MCF 10A (cell line): ENCODE measurements at regions not wholly inside any gene's neighbourhood (a gene's known extent, or its start where the extent isn't known, plus 50 kb on each side); places are given as distances from the start of the nearest gene placed in this dataset.

Experiments used
- BruUV-seq: library from RNA; stranded (reverse); fragments of 400-500 nt; replicated peaks from 2 replicates; lab custom pipeline; 2021; lab: Mats Ljungman, UMichigan
- CTCF ChIA-PET: fragments of 300-600 bp; sonication (Branson Sonifier 250); formaldehyde crosslinking; extraction: SDS; loops from one replicate; lab custom pipeline; 2021; ENCODE audit warnings: antibody characterized with exemption, inconsistent platforms; lab: Yijun Ruan, JAX
- POLR2A ChIA-PET: fragments of 300-600, 350-650 bp; sonication (Branson Sonifier 250); formaldehyde crosslinking; extraction: SDS; loops from one replicate; lab custom pipeline; 2020; ENCODE audit warnings: antibody characterized with exemption, inconsistent platforms; lab: Yijun Ruan, JAX
- DNase-seq: peaks from one replicate; pipeline ENCODE4 v3.0.0-alpha.2; 2018; ENCODE audit not compliant: unreplicated experiment
- H3K27ac Mint-ChIP-seq: one replicate; pipeline ENCODE4 v1.8.0; 2022; ENCODE audit warnings: mild to moderate bottlenecking, low read depth, mixed read lengths; ENCODE audit not compliant: unreplicated experiment
- H3K27me3 Mint-ChIP-seq: one replicate; pipeline ENCODE4 v1.8.0; 2022; ENCODE audit warnings: mixed read lengths; ENCODE audit not compliant: insufficient read depth, unreplicated experiment
- H3K36me3 Mint-ChIP-seq: one replicate; pipeline ENCODE4 v1.8.0; 2022; ENCODE audit warnings: mild to moderate bottlenecking, moderate library complexity, mixed read lengths; ENCODE audit not compliant: insufficient read depth, unreplicated experiment
- H3K4me1 Mint-ChIP-seq: one replicate; pipeline ENCODE4 v1.8.0; 2022; ENCODE audit warnings: mixed read lengths; ENCODE audit not compliant: insufficient read depth, unreplicated experiment
- H3K4me3 Mint-ChIP-seq: one replicate; pipeline ENCODE4 v1.8.0; 2022; ENCODE audit warnings: mild to moderate bottlenecking, moderate library complexity, mixed read lengths; ENCODE audit not compliant: unreplicated experiment
- H3K9me3 Mint-ChIP-seq: one replicate; pipeline ENCODE4 v1.8.0; 2022; ENCODE audit warnings: mixed read lengths; ENCODE audit not compliant: unreplicated experiment
- intact Hi-C: fragments of 100-400 bp; cut with micrococcal nuclease; formaldehyde crosslinking; loops from 2 replicates; pipeline ENCODE4 v1.14.1; 2022
- TF ChIP-seq, protein P1 (sequence below): fragments of 200-600 bp; IDR thresholded peaks from one replicate; pipeline ENCODE4 v1.8.0; 2022; ENCODE audit warnings: antibody characterized with exemption, mild to moderate bottlenecking; ENCODE audit not compliant: unreplicated experiment

DNA sequence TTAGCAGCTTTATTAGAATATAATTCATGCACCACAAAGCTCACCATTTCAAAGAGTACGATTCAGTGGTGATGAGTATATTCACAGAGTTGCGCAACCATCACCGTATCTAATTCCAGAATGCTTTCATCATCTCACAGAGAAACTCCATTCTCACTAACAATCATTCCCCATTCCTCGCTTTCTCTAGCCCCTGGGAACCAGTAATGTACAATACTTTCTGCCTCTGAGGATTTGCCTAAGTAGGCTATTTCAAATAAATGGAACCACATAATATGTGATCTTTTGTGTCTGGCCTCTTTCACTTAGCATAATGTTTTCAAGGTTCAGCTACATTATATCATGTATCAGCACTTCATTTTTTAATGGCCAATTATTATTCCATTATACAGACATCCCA is 145.1 kb upstream of the ADAMTS16 start:
- POLR2A ChIA-PET, result no interaction called here
- Mint-ChIP-seq H3K36me3 (no peaks in the 10 kb centered on the region), H3K4me1 (peaks cover 9% of the 10 kb centered on the region), H3K9me3 (no peaks in the 10 kb centered on the region), H3K27me3 (no peaks in the 10 kb centered on the region), H3K27ac (no peak overlapping the region), H3K4me3 (no peak overlapping the region)
- TF ChIP-seq, protein P1, sequence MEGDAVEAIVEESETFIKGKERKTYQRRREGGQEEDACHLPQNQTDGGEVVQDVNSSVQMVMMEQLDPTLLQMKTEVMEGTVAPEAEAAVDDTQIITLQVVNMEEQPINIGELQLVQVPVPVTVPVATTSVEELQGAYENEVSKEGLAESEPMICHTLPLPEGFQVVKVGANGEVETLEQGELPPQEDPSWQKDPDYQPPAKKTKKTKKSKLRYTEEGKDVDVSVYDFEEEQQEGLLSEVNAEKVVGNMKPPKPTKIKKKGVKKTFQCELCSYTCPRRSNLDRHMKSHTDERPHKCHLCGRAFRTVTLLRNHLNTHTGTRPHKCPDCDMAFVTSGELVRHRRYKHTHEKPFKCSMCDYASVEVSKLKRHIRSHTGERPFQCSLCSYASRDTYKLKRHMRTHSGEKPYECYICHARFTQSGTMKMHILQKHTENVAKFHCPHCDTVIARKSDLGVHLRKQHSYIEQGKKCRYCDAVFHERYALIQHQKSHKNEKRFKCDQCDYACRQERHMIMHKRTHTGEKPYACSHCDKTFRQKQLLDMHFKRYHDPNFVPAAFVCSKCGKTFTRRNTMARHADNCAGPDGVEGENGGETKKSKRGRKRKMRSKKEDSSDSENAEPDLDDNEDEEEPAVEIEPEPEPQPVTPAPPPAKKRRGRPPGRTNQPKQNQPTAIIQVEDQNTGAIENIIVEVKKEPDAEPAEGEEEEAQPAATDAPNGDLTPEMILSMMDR, result no peak
- no TSS peak for BruUV-seq
- CTCF ChIA-PET, result no interaction called here
- DNase-seq, result peak; percentile 77
- intact Hi-C loops, result no loop called here

DNA sequence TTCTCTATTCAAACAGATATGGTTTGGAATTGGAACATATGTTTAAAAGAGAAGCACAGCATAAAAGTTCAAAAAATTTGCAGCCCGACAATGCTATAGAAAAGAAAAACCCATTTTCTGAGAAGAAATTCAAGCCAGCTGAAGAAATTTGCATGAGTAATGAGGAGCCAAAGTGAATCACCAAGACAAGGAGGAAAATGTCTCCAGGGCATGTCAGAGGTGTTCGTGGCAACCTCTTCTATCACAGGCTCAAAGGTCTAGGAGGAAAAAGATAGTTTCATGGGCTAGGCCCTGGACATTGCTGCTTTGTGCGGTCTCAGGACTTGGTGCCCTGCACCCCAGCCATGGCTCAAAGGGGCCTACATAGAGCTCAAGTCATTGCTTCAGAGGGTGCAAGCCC is 134.8 kb upstream of the ADAMTS16 start:
- CTCF ChIA-PET, result interaction anchor here (0.6 kb wide), 1 partner anchor 134 kb away, joined by 3 read pairs; no protein-coding TSS in a partner anchor
- Mint-ChIP-seq H3K9me3 (no peaks in the 10 kb centered on the region), H3K27me3 (no peaks in the 10 kb centered on the region), H3K27ac (no peak overlapping the region), H3K4me1 (peaks cover 11% of the 10 kb centered on the region), H3K36me3 (peaks cover 6% of the 10 kb centered on the region), H3K4me3 (no peak overlapping the region)
- intact Hi-C loops, result no loop called here
- POLR2A ChIA-PET, result no interaction called here
- no TSS peak for BruUV-seq
- peak; percentile 40 for DNase-seq
- TF ChIP-seq, protein P1, result no peak

DNA sequence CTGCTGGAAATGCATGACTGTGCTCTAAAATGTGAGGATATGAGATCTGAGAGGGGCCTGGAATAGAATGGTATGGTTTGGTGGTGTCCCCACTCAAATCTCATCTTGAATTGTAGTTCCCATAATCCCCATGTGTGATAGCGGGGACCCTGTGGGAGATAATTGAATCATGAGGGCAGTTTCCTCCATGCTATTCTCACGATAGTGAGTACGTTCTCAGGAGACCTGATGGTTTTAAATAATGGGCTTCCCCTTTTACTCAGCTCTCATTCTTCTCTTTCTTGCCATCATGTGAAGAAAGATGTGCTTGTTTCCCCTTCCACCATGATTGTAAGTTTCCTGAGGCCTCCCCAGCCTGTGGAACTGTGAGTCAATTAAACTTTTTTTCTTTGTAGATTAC is 133.6 kb upstream of the ADAMTS16 start:
- CTCF ChIA-PET, result no interaction called here
- Mint-ChIP-seq H3K4me1 (peaks cover 11% of the 10 kb centered on the region), H3K27me3 (no peaks in the 10 kb centered on the region), H3K36me3 (peaks cover 6% of the 10 kb centered on the region), H3K4me3 (no peak overlapping the region), H3K9me3 (no peaks in the 10 kb centered on the region), H3K27ac (no peak overlapping the region)
- BruUV-seq, result no TSS peak
- intact Hi-C loops, result no loop called here
- TF ChIP-seq, protein P1, result no peak
- DNase-seq, result no peak
- POLR2A ChIA-PET, result no interaction called here

DNA sequence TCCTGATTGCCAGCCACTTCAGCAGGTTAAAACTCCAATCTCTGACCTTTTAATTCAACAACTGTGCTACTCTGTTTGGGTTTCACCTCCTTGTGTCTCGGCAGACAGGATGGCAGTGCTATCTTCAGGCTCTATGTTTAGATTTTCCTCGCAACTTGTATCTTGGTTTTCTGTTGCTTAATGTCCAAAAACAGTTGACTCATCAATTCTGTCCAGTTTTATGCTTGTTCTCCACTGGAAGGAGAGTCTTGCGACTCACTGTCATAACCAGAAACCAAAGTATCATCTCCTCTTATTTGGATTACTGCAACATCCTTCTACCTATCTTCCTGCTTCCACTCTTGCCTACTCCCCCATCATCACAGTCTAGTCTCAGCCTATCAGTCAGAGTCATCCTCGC is 130.9 kb upstream of the ADAMTS16 start:
- ChIA-PET POLR2A (no interaction called here), CTCF (no interaction called here)
- no peak overlapping the region for H3K4me3 Mint-ChIP-seq
- DNase-seq, result peak; percentile 17
- TF ChIP-seq, protein P1, result no peak
- no peaks in the 10 kb centered on the region for H3K9me3 Mint-ChIP-seq
- no peak overlapping the region for H3K27ac Mint-ChIP-seq
- intact Hi-C loops, result no loop called here
- peaks cover 6% of the 10 kb centered on the region for H3K36me3 Mint-ChIP-seq
- no TSS peak for BruUV-seq
- peaks cover 12% of the 10 kb centered on the region for H3K4me1 Mint-ChIP-seq
- H3K27me3 Mint-ChIP-seq, result no peaks in the 10 kb centered on the region
